Breast epithelium (tissue), 3 donors: ENCODE measurements at regions not wholly inside any gene's neighbourhood (a gene's known extent, or its start where the extent isn't known, plus 50 kb on each side); places are given as distances from the start of the nearest gene placed in this dataset.

Source experiments
- CTCF ChIP-seq, 3 donors: fragments of 450-650 bp; IDR thresholded peaks; one replicate each; pipeline ENCODE4 v1.5.1; 2016 to 2017; ENCODE audit warnings: antibody characterized with exemption in 3 of 3, mild to moderate bottlenecking in 3 of 3, moderate library complexity in 3 of 3
- POLR2A ChIP-seq: fragments of 450-650 bp; IDR thresholded peaks from one replicate; pipeline ENCODE4 v1.6.1; 2016; ENCODE audit warnings: antibody characterized with exemption, mild to moderate bottlenecking, moderate library complexity
- POLR2AphosphoS5 ChIP-seq, 3 donors: sonication (generic); formaldehyde crosslinking; IDR thresholded peaks; one replicate each; pipeline ENCODE4 v1.6.1; 2017; ENCODE audit warnings: antibody characterized with exemption in 3 of 3

- no peak for TF ChIP-seq POLR2AphosphoS5 (IDR thresholded peaks at IDR 0.05)
- TF ChIP-seq CTCF (IDR thresholded peaks at IDR 0.05) = no peak
- TF ChIP-seq POLR2A = no peak
Measured at GRCh38 chr13:19239114-19239860, 57.7 kb upstream of the TUBA3C start.
